ENCODE measurements at regions not wholly inside any gene's neighbourhood (a gene's known extent, or its start where the extent isn't known, plus 50 kb on each side); places are given as distances from the start of the nearest gene placed in this dataset.

DNA sequence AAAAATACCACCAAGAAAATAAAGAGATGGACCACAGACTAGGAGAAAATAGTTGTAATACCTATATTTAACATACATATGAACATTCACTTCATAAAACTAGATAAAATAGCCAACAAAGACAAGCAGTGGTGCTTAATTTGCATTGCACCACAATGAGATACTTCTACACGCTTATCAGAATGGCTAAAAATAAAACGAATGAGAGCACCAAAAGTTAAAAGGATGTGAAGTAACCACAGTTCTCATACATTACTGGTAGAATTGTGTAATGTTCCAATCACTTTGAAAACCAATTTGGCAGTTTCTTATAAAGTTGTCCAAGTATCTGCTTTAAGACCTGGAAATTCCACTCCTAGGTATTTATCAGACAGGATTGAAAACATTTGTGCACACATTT lies 198.9 kb upstream of the SGCD start:
- no peak for DNase-seq (ENCODE audit: low read depth)
- TF ChIP-seq, protein P1, sequence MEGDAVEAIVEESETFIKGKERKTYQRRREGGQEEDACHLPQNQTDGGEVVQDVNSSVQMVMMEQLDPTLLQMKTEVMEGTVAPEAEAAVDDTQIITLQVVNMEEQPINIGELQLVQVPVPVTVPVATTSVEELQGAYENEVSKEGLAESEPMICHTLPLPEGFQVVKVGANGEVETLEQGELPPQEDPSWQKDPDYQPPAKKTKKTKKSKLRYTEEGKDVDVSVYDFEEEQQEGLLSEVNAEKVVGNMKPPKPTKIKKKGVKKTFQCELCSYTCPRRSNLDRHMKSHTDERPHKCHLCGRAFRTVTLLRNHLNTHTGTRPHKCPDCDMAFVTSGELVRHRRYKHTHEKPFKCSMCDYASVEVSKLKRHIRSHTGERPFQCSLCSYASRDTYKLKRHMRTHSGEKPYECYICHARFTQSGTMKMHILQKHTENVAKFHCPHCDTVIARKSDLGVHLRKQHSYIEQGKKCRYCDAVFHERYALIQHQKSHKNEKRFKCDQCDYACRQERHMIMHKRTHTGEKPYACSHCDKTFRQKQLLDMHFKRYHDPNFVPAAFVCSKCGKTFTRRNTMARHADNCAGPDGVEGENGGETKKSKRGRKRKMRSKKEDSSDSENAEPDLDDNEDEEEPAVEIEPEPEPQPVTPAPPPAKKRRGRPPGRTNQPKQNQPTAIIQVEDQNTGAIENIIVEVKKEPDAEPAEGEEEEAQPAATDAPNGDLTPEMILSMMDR (conservative IDR thresholded peaks at IDR 0.05; ENCODE audit: low read depth, low read length) = no peak
- H3K4me3 ChIP-seq (ENCODE audit: low read depth, low read length) = no peak overlapping the region

DNA sequence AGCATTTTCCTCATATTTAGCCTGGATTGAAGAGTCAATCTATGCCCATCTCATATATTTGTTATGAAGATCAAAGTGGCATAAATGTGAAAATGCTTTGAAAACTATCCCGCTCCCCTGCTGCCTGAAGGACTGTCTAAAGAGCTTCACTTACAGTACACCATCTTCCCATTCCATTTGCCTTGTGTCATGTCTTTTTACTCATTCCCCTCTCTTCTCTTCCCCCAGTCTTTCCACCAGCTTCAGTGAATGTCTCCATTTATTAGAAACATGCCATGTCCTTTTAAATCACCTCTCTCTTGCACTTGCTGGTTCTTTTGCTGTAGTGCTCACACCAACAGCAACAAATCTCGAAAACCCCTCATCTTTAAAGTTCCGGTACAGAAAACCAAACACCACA lies 192.7 kb upstream of the SGCD start:
- TF ChIP-seq, protein P1 (conservative IDR thresholded peaks at IDR 0.05; ENCODE audit: low read depth, low read length) = no peak

DNA sequence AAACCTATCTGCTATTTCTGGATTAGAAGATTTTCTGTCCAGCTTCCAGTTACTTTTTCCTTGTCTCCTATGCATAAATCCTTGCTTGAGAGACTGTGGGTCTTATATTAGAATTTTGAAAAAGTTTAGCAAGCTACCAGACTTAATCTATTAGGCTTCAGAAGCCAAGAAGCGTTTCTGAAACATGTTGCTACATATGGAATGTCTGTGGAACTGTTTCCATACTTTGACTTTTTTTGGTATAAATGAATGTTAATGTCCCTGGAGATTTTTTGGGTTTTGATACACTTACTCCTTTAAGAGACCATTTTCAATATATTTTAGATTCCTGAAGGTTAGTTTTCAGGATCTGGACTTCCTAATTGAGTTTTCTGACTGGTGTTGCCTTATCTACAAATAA lies 191.4 kb upstream of the SGCD start:
- no peak for DNase-seq (ENCODE audit: low read depth)
- TF ChIP-seq, protein P1 (conservative IDR thresholded peaks at IDR 0.05; ENCODE audit: low read depth, low read length) = no peak
- H3K4me3 ChIP-seq (ENCODE audit: low read depth, low read length) = no peak overlapping the region

More for the DNA sequence above, 192.7 kb upstream of the SGCD start:
- no peak overlapping the region for H3K4me3 ChIP-seq (ENCODE audit: low read depth, low read length)
- DNase-seq (ENCODE audit: low read depth) = no peak

DNA sequence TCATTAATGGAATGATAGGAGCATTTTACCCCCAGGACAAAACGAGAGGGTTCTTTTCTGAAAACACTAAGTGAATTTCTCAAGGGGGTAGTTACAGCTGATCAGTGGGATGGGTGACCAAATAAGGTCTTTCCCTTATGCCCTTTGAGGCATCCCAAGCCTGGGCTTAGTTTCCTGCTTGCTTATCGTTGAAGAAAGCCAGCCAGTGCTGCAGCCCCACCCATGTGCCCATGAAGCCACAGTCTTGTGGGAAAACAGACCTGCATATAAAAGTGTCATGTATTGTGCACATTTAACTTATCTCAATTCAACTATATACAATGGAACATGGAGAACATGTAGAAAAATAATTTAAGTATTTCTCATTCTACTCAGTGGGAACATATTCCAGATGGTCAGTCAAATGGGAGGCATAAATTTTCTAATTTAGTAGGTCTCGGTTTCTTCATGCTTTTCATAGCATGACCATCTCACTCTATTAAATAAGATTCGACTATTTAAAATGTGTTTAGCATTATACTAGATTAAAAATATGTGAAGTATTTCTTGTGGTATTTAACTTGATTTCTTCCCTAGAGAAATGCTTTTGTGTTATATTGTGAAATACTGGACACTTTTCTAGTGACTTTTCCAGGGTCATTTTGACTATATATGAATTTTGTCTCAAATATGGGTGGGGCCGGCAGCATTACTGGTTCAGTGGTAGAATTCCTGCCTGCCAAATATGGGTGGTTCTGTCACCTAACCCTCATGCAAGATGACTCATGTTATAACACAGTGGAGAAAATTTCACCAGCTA lies 189.7 kb upstream of the SGCD start:
- TF ChIP-seq, protein P1 (conservative IDR thresholded peaks at IDR 0.05; ENCODE audit: low read depth, low read length) = no peak

DNA sequence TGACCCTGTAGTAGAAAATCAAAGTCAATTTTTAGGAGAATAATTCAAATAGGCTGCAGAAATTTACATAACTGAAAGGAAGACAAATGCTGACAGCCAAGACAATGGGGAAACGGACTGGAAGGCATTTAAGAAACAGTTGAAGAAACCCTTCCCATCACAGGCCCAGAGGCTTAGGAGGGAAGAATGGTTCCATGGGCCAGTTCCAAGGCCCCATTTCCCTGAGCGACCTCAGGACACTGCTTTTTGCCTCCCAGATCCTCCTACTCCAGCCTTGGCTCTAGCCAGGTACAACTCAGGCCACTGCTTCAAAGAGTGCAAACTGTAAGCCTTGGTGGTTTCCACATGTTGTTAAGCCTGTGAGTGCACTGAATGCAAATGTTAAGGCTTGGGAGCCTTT lies 184.1 kb upstream of the SGCD start:
- TF ChIP-seq, protein P1 (conservative IDR thresholded peaks at IDR 0.05; ENCODE audit: low read depth, low read length) = no peak
- no peak for DNase-seq (ENCODE audit: low read depth)
- H3K4me3 ChIP-seq (ENCODE audit: low read depth, low read length) = no peak overlapping the region

More for the DNA sequence above, 189.7 kb upstream of the SGCD start:
- H3K4me3 ChIP-seq (ENCODE audit: low read depth, low read length) = no peak overlapping the region
- DNase-seq (ENCODE audit: low read depth) = no peak

DNA sequence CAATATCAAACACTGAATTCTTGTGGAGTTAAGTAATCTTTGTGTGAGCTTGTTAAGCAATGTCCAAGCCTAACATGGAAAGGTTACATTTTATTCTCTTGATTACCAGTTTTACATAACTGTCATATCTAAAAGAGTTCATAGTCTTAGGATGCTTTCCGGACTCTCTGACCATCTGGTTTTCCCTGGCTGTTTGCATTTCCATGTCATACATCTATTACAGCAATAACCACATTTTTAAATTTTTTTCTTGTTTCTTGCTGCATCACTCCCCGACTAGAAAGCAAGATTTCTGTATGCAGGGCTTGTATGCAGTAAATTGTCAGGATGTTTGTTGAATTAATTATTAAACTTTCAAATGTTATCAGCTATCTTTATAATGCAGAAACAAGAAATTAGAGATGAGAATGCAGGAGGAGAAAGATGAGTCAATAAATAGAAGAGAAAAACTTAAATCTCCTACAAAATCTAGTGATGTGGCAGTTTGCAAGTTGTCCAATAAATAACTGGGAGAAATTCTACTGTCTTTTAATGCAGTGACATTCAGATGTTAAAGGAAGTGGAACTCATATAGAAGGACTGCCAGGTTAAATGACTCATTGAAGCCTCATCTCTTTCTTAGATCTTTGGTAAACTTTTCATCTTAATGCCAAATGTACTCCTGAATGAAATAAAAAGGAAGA lies 179.6 kb upstream of the SGCD start:
- DNase-seq (ENCODE audit: low read depth) = peak; percentile 1
- no peak overlapping the region for H3K4me3 ChIP-seq (ENCODE audit: low read depth, low read length)
- TF ChIP-seq, protein P1 (conservative IDR thresholded peaks at IDR 0.05; ENCODE audit: low read depth, low read length) = no peak

Data from choroid plexus epithelial cell (primary cell).